ENCODE measurements at regions not wholly inside any gene's neighbourhood (a gene's known extent, or its start where the extent isn't known, plus 50 kb on each side); places are given as distances from the start of the nearest gene placed in this dataset.

GRCh38 chr6:81694207-81694606, 58.3 kb downstream of the TENT5A start:
- ChIA-PET RAD21 (ENCODE audit: low non-redundant PET in 1 of 2, low total read pairs in 2 of 2, uncharacterized antibody in 2 of 2, unreplicated experiment in 2 of 2) (no interaction called here), CTCF (no interaction called here), POLR2A (no interaction called here)
- Histone ChIP-seq H4K20me1 (ENCODE audit: insufficient read depth) (no peaks in the 10 kb centered on the region), H3K9me3 (ENCODE audit: control insufficient read depth in 1 of 2, insufficient read depth in 1 of 2, low read depth in 1 of 2, low read length in 2 of 2) (no peaks in the 10 kb centered on the region), H3K4me1 (ENCODE audit: control insufficient read depth in 1 of 2, insufficient read depth in 2 of 2, low read length in 2 of 2) (peaks cover 6 to 16% of the 10 kb centered on the region in 2 experiments; a peak in 3 of 4 replicates), H3K9ac (ENCODE audit: low read length) (no peak overlapping the region), H3K27ac (ENCODE audit: low read depth, low read length) (no peak overlapping the region), H3K79me2 (ENCODE audit: insufficient read depth, low read length) (no peaks in the 10 kb centered on the region), H2AFZ (ENCODE audit: low read depth, low read length, poor library complexity, severe bottlenecking) (no peak overlapping the region), H3K4me3 (replicated peaks in 1 of 2; ENCODE audit: low read depth in 1 of 2, low read length in 2 of 2) (no peak overlapping the region), H3K27me3 (ENCODE audit: insufficient read depth, low read length) (no peaks in the 10 kb centered on the region), H3K4me2 (ENCODE audit: low read length) (no peak overlapping the region), H3K9me2 (ENCODE audit: insufficient read depth) (no peaks in the 10 kb centered on the region), H3K36me3 (ENCODE audit: control insufficient read depth in 1 of 2, insufficient read depth in 2 of 2, low read length in 2 of 2) (no peaks in the 10 kb centered on the region)
- DNase-seq (ENCODE audit: low read depth, low spot score) (no peak), ATAC-seq (no peak)
- no TSS peak for BruUV-seq (replicated peaks)
- no peak for TF ChIP-seq RAD21 (IDR thresholded peaks at IDR 0.05; ENCODE audit: low read depth)
- TF ChIP-seq JUND (IDR thresholded peaks at IDR 0.05): no peak
- TF ChIP-seq CEBPB (IDR thresholded peaks at IDR 0.05; ENCODE audit: low read depth): no peak
- no peak for TF ChIP-seq EGR1 (IDR thresholded peaks at IDR 0.05; ENCODE audit: low read depth)
- TF ChIP-seq ZBTB33 (IDR thresholded peaks at IDR 0.05; ENCODE audit: extremely low read depth, insufficient replicate concordance, low read length): no peak
- no peak for TF ChIP-seq POLR2AphosphoS5 (IDR thresholded peaks at IDR 0.05; ENCODE audit: low read depth, low read length)
- intact Hi-C loops (cut with micrococcal nuclease): no loop called here

- CTCF ChIA-PET: no interaction called here
- POLR2A ChIA-PET: no interaction called here
- Histone ChIP-seq H3K9ac (ENCODE audit: low read length) (no peak overlapping the region), H3K36me3 (ENCODE audit: control insufficient read depth in 1 of 2, insufficient read depth in 2 of 2, low read length in 2 of 2) (no peaks in the 10 kb centered on the region), H3K4me3 (replicated peaks in 1 of 2; ENCODE audit: low read depth in 1 of 2, low read length in 2 of 2) (no peak overlapping the region), H3K9me3 (ENCODE audit: control insufficient read depth in 1 of 2, insufficient read depth in 1 of 2, low read depth in 1 of 2, low read length in 2 of 2) (no peaks in the 10 kb centered on the region), H3K9me2 (ENCODE audit: insufficient read depth) (no peaks in the 10 kb centered on the region), H3K79me2 (ENCODE audit: insufficient read depth, low read length) (no peaks in the 10 kb centered on the region), H4K20me1 (ENCODE audit: insufficient read depth) (no peaks in the 10 kb centered on the region), H2AFZ (ENCODE audit: low read depth, low read length, poor library complexity, severe bottlenecking) (no peak overlapping the region), H3K27me3 (ENCODE audit: insufficient read depth, low read length) (no peaks in the 10 kb centered on the region), H3K4me2 (ENCODE audit: low read length) (no peak overlapping the region), H3K27ac (ENCODE audit: low read depth, low read length) (no peak overlapping the region), H3K4me1 (ENCODE audit: control insufficient read depth in 1 of 2, insufficient read depth in 2 of 2, low read length in 2 of 2) (peaks cover 6 to 16% of the 10 kb centered on the region in 2 experiments; a peak in 3 of 4 replicates)
- no peak for ATAC-seq
- no TSS peak for BruUV-seq (replicated peaks)
- RAD21 ChIA-PET (ENCODE audit: low non-redundant PET in 1 of 2, low total read pairs in 2 of 2, uncharacterized antibody in 2 of 2, unreplicated experiment in 2 of 2): no interaction called here
- no peak for TF ChIP-seq SP1 (IDR thresholded peaks at IDR 0.05; ENCODE audit: low read depth)
- TF ChIP-seq ZNF274 (IDR thresholded peaks at IDR 0.05; ENCODE audit: low read depth, low read length): no peak
- TF ChIP-seq FOSL1 (IDR thresholded peaks at IDR 0.05; ENCODE audit: low read depth): no peak
- TF ChIP-seq ELF1 (IDR thresholded peaks at IDR 0.05; ENCODE audit: borderline replicate concordance, low read depth): no peak
- no peak for TF ChIP-seq POLR2AphosphoS5 (IDR thresholded peaks at IDR 0.05; ENCODE audit: low read depth, low read length)
- intact Hi-C loops (cut with micrococcal nuclease): no loop called here
- DNase-seq (ENCODE audit: low read depth, low spot score): no peak
These were observed 59.2 kb downstream of the TENT5A start for GRCh38 chr6:81693266-81693665.
